ENCODE measurements at regions not wholly inside any gene's neighbourhood (a gene's known extent, or its start where the extent isn't known, plus 50 kb on each side); places are given as distances from the start of the nearest gene placed in this dataset.

DNA sequence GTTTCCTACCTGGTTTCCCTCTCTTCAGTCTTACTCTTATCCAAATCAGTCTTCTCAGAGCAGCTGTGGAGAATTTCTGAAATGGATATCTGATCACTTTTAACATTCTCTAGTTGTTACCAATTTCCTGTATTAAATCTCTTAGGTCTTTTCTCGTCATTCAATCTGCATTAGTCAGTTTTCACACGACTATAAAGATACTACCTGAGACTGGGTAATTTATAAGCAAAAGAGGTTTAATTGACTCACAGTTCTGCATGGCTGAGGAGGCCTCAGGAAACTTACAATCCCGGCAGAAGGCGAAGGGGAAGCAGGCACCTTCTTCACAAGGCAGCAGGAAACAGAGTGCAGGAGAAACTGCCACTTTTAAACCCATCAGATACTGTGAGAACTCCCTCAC, 444.8 kb downstream of the GATA3 start:
- no peak for ATAC-seq
- TF ChIP-seq ZNF8 (CRISPR knock-in tag; IDR thresholded peaks at IDR 0.05), result no peak
- TF ChIP-seq GLIS3 (CRISPR knock-in tag; IDR thresholded peaks at IDR 0.05), result no peak
- no peak for TF ChIP-seq TCF4 (CRISPR knock-in tag; IDR thresholded peaks at IDR 0.05; ENCODE audit: borderline replicate concordance)
- TF ChIP-seq BACH2 (CRISPR knock-in tag; IDR thresholded peaks at IDR 0.05; ENCODE audit: borderline replicate concordance), result no peak
- no peak for TF ChIP-seq TOX (CRISPR knock-in tag; IDR thresholded peaks at IDR 0.05; ENCODE audit: borderline replicate concordance)

DNA sequence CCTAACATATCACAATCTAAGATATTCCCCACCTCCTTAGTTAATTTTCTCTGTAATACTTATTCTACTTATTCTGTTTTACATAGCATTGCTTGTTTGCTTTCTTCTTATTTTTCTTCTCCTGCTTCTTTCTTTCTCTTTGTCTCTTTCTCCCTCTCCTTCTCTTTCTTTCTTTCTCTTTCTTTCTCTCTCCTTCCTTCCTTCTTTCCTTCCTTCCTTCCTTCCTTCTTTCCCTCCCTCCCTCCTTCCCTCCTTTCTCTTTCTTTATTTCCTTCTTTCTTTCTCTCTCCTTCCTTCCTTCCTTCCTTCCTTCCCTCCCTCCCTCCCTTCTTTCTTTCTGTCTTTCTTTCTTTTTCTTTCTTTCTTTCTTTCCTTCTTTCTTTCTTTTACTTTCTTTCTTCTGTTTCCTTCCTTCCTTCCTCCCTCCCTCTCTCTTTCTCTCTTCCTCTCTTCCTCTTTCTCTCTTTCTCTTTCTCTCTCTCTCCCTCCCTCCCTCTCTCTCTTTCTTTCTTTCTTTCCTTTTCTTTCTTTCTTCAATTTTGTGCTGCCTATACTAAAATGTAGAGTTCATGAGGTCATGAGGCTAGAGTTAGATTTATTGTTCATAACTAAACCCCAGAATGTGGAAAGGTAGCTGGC, 445.4 kb downstream of the GATA3 start:
- ATAC-seq, result no peak
- TF ChIP-seq CSDC2 (CRISPR knock-in tag; IDR thresholded peaks at IDR 0.05), result no peak
- TF ChIP-seq, protein P1, sequence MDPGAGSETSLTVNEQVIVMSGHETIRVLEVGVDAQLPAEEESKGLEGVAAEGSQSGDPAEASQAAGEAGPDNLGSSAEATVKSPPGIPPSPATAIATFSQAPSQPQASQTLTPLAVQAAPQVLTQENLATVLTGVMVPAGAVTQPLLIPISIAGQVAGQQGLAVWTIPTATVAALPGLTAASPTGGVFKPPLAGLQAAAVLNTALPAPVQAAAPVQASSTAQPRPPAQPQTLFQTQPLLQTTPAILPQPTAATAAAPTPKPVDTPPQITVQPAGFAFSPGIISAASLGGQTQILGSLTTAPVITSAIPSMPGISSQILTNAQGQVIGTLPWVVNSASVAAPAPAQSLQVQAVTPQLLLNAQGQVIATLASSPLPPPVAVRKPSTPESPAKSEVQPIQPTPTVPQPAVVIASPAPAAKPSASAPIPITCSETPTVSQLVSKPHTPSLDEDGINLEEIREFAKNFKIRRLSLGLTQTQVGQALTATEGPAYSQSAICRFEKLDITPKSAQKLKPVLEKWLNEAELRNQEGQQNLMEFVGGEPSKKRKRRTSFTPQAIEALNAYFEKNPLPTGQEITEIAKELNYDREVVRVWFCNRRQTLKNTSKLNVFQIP (CRISPR knock-in tag; IDR thresholded peaks at IDR 0.05; ENCODE audit: borderline replicate concordance, low read depth), result no peak

DNA sequence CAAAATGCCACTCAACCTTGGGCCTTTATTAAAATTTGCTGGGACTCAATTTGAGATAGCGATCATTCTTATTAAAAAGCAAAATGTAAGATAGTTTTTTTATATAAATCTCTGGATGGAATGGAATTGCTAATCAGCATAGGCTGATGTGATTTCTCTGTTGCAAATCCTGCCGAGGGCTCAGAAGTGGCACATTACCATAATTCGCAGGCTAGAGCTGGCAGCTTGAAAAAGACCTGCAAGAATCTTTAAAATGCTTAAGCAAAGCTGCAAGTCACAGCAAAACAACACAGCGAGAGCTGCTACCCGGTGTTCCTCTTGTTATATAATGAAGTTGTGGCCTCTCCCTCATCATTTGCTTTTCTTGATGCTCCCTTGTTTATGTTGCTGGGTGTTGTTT, 448.1 kb downstream of the GATA3 start:
- TF ChIP-seq, protein P2, sequence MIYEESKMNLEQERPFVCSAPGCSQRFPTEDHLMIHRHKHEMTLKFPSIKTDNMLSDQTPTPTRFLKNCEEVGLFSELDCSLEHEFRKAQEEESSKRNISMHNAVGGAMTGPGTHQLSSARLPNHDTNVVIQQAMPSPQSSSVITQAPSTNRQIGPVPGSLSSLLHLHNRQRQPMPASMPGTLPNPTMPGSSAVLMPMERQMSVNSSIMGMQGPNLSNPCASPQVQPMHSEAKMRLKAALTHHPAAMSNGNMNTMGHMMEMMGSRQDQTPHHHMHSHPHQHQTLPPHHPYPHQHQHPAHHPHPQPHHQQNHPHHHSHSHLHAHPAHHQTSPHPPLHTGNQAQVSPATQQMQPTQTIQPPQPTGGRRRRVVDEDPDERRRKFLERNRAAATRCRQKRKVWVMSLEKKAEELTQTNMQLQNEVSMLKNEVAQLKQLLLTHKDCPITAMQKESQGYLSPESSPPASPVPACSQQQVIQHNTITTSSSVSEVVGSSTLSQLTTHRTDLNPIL (CRISPR knock-in tag; IDR thresholded peaks at IDR 0.05; ENCODE audit: low read depth), result no peak
- ATAC-seq, result no peak

DNA sequence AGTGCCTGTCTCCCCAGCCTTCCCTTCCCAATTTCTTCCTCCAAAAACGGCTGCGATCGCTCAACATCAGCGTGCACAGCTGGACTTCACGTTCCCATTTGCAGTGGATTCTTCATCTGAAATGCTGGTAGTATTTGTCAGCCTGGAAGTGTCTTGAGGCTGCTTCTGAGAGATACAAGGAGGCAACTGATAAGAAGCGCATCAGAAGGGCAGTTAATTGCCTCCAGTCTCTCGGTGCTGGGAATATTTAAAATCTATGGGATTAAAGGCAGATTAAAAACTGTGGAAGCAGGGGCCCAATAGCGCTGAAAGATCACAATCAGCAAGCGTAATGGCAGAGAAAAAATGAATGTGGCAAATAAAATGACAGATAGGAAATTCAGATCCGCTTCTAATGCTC, 450.0 kb downstream of the GATA3 start:
- no peak for ATAC-seq
- TF ChIP-seq, protein P3, sequence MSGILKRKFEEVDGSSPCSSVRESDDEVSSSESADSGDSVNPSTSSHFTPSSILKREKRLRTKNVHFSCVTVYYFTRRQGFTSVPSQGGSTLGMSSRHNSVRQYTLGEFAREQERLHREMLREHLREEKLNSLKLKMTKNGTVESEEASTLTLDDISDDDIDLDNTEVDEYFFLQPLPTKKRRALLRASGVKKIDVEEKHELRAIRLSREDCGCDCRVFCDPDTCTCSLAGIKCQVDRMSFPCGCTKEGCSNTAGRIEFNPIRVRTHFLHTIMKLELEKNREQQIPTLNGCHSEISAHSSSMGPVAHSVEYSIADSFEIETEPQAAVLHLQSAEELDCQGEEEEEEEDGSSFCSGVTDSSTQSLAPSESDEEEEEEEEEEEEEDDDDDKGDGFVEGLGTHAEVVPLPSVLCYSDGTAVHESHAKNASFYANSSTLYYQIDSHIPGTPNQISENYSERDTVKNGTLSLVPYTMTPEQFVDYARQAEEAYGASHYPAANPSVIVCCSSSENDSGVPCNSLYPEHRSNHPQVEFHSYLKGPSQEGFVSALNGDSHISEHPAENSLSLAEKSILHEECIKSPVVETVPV (CRISPR knock-in tag; IDR thresholded peaks at IDR 0.05), result no peak
- TF ChIP-seq SNAI2 (CRISPR knock-in tag; IDR thresholded peaks at IDR 0.05) (no peak), ZFP30 (CRISPR knock-in tag; IDR thresholded peaks at IDR 0.05) (no peak), CSDC2 (CRISPR knock-in tag; IDR thresholded peaks at IDR 0.05) (no peak), TCF4 (CRISPR knock-in tag; IDR thresholded peaks at IDR 0.05; ENCODE audit: borderline replicate concordance) (no peak), RARB (CRISPR knock-in tag; IDR thresholded peaks at IDR 0.05) (no peak)
- TF ChIP-seq, protein P4, sequence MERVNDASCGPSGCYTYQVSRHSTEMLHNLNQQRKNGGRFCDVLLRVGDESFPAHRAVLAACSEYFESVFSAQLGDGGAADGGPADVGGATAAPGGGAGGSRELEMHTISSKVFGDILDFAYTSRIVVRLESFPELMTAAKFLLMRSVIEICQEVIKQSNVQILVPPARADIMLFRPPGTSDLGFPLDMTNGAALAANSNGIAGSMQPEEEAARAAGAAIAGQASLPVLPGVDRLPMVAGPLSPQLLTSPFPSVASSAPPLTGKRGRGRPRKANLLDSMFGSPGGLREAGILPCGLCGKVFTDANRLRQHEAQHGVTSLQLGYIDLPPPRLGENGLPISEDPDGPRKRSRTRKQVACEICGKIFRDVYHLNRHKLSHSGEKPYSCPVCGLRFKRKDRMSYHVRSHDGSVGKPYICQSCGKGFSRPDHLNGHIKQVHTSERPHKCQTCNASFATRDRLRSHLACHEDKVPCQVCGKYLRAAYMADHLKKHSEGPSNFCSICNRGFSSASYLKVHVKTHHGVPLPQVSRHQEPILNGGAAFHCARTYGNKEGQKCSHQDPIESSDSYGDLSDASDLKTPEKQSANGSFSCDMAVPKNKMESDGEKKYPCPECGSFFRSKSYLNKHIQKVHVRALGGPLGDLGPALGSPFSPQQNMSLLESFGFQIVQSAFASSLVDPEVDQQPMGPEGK (CRISPR knock-in tag; IDR thresholded peaks at IDR 0.05; ENCODE audit: borderline replicate concordance), result no peak

DNA sequence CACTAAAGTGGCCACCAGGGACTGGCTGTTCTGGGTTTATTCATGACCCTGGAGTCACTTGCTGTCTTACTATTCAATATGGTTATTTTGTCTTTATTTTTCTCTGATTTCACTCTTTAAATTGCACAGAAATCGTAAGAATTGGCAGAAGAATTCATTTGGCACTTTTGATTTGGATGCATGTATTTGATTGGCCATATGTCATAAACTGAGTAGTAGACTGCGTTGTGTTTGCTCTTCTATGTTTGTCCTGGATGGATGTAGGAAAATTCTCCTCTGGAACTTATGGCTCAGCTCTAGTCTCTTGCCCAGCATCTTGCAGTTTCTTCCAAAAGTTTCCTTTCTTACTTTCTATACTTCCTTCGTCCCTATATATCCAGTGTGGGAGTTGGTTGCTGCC, 452.7 kb downstream of the GATA3 start:
- no peak for ATAC-seq
- TF ChIP-seq ZNF8 (CRISPR knock-in tag; IDR thresholded peaks at IDR 0.05), result no peak
- TF ChIP-seq, protein P4 (CRISPR knock-in tag; IDR thresholded peaks at IDR 0.05; ENCODE audit: borderline replicate concordance), result no peak
- TF ChIP-seq GLIS3 (CRISPR knock-in tag; IDR thresholded peaks at IDR 0.05), result no peak
- no peak for TF ChIP-seq ZNF565 (CRISPR knock-in tag; conservative IDR thresholded peaks at IDR 0.05; ENCODE audit: low read depth)
- TF ChIP-seq ISL1 (CRISPR knock-in tag; IDR thresholded peaks at IDR 0.05), result no peak
- TF ChIP-seq ESRRG (CRISPR knock-in tag; IDR thresholded peaks at IDR 0.05), result no peak

DNA sequence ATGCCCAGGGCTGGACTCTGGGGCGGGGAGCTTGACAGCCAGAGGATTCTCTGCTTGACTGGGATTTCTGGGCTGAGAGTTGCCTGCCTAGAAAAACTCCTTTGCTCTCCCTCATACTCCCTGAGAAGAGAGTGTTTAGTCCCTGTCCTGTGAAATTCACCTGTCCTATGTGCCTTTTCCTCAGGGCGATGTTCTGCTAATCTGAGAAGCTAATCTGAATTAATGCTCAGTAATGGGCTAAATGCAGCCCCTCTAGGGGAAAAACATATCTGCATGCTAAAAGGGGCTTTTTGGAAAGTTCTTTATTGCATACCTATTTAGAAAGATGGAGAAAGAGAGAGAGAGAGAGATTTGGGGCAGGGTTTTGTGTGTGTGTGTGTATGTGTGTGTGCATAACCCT, 454.4 kb downstream of the GATA3 start:
- ATAC-seq, result no peak
- TF ChIP-seq, protein P2 (CRISPR knock-in tag; IDR thresholded peaks at IDR 0.05; ENCODE audit: low read depth), result no peak
- no peak for TF ChIP-seq ZFP30 (CRISPR knock-in tag; IDR thresholded peaks at IDR 0.05)
